Fibroblast of the conjunctiva (primary cell): ENCODE measurements at regions not wholly inside any gene's neighbourhood (a gene's known extent, or its start where the extent isn't known, plus 50 kb on each side); places are given as distances from the start of the nearest gene placed in this dataset.
A peak's percentile ranks its signal among the peaks of the same experiment; 100 is the strongest.

ENCODE experiments used
- DNase-seq: peaks from one replicate; pipeline ENCODE4 v3.0.0-alpha.2; 2010; ENCODE audit warnings: low read depth

DNA sequence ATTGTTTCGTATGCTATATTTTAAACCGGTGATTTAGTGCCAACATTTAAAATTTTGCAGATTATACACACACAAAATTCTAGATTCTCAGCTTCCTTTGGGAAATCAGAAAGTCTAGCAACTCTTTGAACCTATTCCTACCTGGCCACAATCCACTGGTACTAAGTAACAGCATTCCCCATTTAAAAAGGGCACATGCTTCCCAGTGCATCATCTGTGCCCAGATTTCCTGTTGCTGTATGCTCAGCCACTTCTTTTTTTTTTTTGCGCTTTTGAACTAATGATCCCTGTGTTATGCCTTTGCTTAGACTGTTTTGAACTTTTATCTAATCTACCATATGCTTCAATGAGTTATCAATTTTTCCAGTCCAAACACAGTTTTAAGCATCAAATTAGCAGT, 548.4 kb downstream of the PLPP3 start:
- no peak for DNase-seq

- DNase-seq, result no peak
Measured at GRCh38 chr1:56029319-56030003, 549.9 kb downstream of the PLPP3 start.

DNA sequence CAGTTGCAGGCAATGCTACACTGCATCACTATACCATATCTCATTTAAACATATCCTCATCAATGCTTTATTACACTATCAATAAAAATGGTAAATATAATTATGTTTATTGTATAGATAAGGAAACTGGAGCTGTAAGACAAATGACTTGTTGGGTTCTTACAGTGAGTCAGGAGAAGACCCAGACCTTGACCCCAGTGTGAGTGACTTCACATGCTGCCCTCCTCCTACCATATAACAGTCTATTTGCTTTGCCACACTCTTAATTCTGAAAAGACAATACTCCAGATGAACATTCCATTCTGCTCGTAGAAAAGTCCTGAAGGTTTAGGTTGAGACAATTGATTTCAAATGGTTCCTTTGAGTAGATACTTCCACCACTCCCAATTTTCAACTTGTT, 550.5 kb downstream of the PLPP3 start:
- DNase-seq, result no peak

GRCh38 chr1:56028244-56028643, 551.1 kb downstream of the PLPP3 start:
- no peak for DNase-seq

DNA sequence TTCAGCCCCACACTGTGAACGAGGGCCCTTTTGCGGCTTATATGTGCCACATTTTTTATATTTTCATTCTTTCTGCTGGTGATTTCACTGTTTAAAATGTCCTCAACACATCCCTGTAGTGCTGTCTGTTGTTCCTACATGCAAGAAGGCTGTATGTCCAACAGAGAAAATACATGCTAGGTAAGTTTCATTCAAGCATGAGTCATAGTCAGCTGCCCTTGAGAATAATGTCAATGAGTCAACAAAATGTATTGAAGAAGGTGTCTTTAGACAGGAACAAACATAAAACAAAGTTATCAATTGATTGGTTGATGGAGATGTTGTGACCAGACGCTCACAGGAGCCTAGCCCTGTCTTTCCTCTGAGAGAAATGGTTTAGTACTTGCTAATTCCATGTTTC, 553.4 kb downstream of the PLPP3 start:
- DNase-seq, result no peak

DNA sequence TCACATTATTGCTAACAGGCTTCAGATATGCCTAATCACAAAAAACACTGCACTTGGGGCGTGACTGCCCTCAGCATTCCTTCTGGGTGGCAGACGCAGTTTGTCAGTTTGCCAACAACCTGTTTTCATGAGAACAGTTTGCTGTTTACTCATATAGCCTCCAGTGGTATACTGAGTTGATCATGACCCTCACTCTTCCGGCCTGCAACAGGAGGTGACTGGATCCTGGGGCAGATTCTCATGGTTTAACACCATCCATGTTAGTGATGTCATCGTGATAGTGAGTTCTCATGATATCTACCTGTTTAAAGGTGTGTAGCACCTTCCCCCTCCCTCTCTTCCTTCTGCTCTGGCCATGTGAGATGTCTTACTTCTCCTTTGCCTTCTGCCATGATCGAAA, 555.2 kb downstream of the PLPP3 start:
- no peak for DNase-seq

DNA sequence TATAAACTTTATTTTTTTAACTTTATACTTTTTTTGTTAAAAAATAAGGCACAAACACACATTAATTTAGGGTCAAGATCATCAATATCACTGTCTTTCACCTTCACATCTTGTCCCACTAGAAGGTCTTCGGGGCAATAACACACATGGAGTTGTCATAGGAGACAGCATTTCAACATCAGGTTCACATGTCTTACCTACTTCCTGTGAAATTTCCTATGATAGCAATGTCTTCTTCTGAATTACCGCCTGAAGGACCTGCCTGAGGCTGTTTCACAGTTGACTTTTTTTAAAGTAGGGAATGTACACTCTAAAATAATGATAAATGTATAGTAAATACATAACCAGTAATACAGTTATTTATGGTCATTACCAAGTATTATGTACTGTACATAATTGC, 559.4 kb downstream of the PLPP3 start:
- no peak for DNase-seq

DNA sequence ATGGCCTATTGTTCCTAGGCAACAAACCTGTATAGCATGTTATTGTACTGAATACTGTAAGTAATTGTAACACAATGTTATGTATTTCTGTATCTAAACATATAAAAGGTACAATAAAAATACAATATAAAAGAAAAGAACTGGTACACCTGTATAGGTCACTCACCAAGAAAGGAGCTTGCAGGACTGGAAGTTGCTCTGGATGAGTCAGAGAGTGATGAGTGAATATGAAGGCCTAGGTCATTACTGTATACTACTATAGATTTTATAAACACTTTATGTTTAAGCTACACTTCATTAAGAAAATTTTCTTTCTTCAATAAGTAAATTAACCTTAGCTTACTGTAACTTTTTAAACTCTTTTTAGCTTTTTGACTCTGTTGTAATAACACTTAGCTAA, 559.9 kb downstream of the PLPP3 start:
- no peak for DNase-seq

DNA sequence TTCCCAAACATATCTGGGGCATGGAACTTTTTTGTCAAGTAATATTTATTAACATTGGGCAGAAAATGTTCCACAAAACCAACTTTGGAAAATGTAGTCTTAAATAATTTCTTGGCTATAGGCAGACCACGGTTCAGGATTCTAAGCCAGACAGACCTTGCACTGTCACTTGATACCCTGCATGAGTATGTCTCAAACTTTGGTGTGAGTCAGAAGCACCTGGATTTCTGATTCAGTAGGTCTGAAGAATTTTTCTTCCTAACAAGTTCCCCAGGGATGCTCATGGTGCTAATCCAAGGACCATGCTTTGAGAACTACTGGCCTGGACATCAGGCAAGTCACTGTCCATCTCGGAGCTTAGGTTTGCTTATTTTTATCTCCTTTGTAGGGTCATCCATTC, 562.0 kb downstream of the PLPP3 start:
- DNase-seq, result no peak

- no peak for DNase-seq
Measured at GRCh38 chr1:56003846-56004245, 575.5 kb downstream of the PLPP3 start.

DNA sequence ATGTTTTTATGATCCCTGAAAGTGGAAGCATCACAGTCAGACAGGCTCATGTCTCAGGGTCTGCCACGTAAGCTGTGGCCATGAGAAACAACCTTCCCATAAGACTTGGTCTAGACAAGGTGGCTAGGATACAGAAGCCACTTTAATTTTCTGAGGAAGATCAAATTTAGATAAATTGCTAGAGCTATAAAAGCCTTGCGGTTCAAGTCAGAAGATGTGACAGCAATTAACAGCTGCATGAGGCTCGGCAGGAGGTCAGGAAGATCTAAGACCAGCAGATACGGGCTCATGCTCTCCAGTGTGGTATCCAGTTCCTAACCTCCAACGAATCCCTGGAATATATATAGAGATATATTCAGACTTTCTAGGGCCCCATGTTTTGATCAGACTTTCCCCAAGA, 577.1 kb downstream of the PLPP3 start:
- no peak for DNase-seq

DNA sequence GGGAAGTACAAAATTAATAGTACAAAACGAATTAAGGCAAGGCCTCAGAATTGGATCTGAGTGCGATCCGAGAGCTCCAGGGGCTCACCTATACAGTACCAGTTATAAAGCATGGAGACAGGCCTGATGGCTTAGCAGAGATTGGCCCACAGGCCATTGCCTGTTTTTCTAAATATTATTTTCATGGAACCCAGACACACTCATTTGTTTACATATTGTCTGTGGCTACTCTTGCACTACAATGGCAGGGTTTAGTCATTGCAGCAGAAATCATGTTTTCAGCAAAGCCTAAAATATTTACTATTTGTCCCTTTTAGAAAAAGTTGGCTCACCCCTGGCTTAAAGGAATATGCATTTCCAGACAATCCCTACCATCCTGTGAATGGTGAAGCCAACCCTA, 578.9 kb downstream of the PLPP3 start:
- DNase-seq, result no peak

- DNase-seq, result peak; percentile 48
Measured at GRCh38 chr1:55997536-55997935, 581.8 kb downstream of the PLPP3 start.

GRCh38 chr1:55993646-55994318, 585.6 kb downstream of the PLPP3 start:
- DNase-seq, result no peak

- peak; percentile 68 for DNase-seq
Measured at GRCh38 chr1:55990007-55990406, 589.4 kb downstream of the PLPP3 start.

GRCh38 chr1:55988963-55989452, 590.4 kb downstream of the PLPP3 start:
- no peak for DNase-seq

- no peak for DNase-seq
Measured at GRCh38 chr1:55987491-55988249, 591.7 kb downstream of the PLPP3 start.

DNA sequence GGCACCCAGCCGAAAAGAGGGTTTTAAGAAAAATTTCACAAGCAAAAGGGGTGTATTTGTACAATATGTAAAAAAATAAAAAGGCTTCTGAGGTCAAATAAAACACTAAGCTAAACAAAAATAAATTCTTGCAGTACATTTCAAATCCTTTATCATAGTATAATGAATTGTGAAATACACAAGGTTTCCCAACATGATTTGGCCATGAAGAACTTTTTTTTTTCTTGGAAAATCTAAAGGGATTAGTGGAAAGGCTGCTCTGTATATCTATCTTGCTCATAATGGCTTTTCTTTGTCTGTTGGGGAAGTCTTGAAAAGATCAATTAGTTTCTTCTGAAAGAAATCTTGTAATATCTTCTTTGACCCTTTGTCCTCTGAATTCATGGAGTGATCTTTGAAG, 593.4 kb downstream of the PLPP3 start:
- no peak for DNase-seq

- DNase-seq, result no peak
Measured at GRCh38 chr1:55981010-55981650, 598.2 kb downstream of the PLPP3 start.

GRCh38 chr1:55980582-55980981, 598.8 kb downstream of the PLPP3 start:
- DNase-seq, result no peak

GRCh38 chr1:55974714-55975441, 604.5 kb downstream of the PLPP3 start:
- DNase-seq, result peak; percentile 56
